T-cell (primary cell): ENCODE measurements at regions not wholly inside any gene's neighbourhood (a gene's known extent, or its start where the extent isn't known, plus 50 kb on each side); places are given as distances from the start of the nearest gene placed in this dataset.

Experiments
- ATAC-seq, 4 experiments: fragments of 200-7000 bp in 3 of 4; fragments of 150-1000 bp in 1 of 4; cut with Tn5 transposase; replicated peaks in 1 of 4; 1 replicate in 3 of 4; 2 replicates in 1 of 4; pipeline ENCODE4 v1.10.0; 2021; ENCODE audit warnings: moderate library complexity in 3 of 4, mild to moderate bottlenecking in 2 of 4, moderate number of reproducible peaks in 1 of 4
- CTCF ChIA-PET, 2 donors: fragments of 300-600 bp; sonication (Branson Sonifier 250); formaldehyde crosslinking; loops; one replicate each; lab custom pipeline; 2022; ENCODE audit warnings: antibody characterized with exemption in 2 of 2; lab: Charles Lee
- POLR2A ChIA-PET, 2 donors: fragments of 300-600 bp; sonication (Branson Sonifier 250); formaldehyde crosslinking; loops; one replicate each; lab custom pipeline; 2022; ENCODE audit warnings: antibody characterized with exemption in 2 of 2; lab: Charles Lee
- DNase-seq, 35 experiments: peaks; one replicate each; pipeline versions ENCODE4 v3.0.0 to v3.0.0-alpha.2; 2013 to 2023
- H3K27ac ChIP-seq: one replicate; pipeline ENCODE4 v1.5.1; 2013; ENCODE audit warnings: low read length
- H3K27me3 ChIP-seq, 2 experiments: replicated peaks in 1 of 2; 1 replicate in 1 of 2; 2 replicates in 1 of 2; pipeline versions ENCODE4 v1.6.1 to v1.7.0; 2013; ENCODE audit warnings: low read length in 1 of 2, mixed read lengths in 1 of 2; ENCODE audit not compliant: control insufficient read depth in 2 of 2, insufficient read depth in 2 of 2; ENCODE audit errors: extremely low read depth in 1 of 2
- H3K36me3 ChIP-seq, 2 donors: 1 replicate in 1 of 2; 2 replicates in 1 of 2; pipeline versions ENCODE4 v1.6.1 to v1.7.0; 2013; ENCODE audit warnings: low read length in 1 of 2; ENCODE audit not compliant: control insufficient read depth in 2 of 2, insufficient read depth in 1 of 2; ENCODE audit errors: extremely low read depth in 1 of 2
- H3K4me1 ChIP-seq, 2 experiments: 1 replicate in 1 of 2; 2 replicates in 1 of 2; pipeline versions ENCODE4 v1.6.1 to v1.7.0; 2013; ENCODE audit warnings: low read length in 2 of 2, mixed read lengths in 1 of 2; ENCODE audit not compliant: insufficient read depth in 2 of 2, control insufficient read depth in 1 of 2; ENCODE audit errors: extremely low read depth in 1 of 2
- H3K4me3 ChIP-seq, 2 donors: 1 replicate in 1 of 2; 2 replicates in 1 of 2; pipeline versions ENCODE4 v1.5.1 to v1.7.0; 2013; ENCODE audit warnings: mild to moderate bottlenecking in 2 of 2, low read length in 1 of 2, moderate library complexity in 1 of 2; ENCODE audit not compliant: control insufficient read depth in 1 of 2; ENCODE audit errors: extremely low read depth in 1 of 2
- H3K9me3 ChIP-seq: 2 replicates; pipeline ENCODE4 v1.7.0; 2013
- H3K27ac Mint-ChIP-seq, 2 donors: one replicate each; pipeline ENCODE4 v1.8.0; 2020 to 2021; ENCODE audit warnings: mild to moderate bottlenecking in 2 of 2, mixed read lengths in 2 of 2
- H3K27me3 Mint-ChIP-seq, 2 donors: one replicate each; pipeline ENCODE4 v1.8.0; 2021 to 2022; ENCODE audit warnings: mixed read lengths in 2 of 2
- H3K36me3 Mint-ChIP-seq: one replicate; pipeline ENCODE4 v1.8.0; 2021; ENCODE audit warnings: mixed read lengths
- H3K4me1 Mint-ChIP-seq, 3 donors: one replicate each; pipeline ENCODE4 v1.8.0; 2020 to 2022; ENCODE audit warnings: mixed read lengths in 3 of 3, mild to moderate bottlenecking in 1 of 3
- H3K4me3 Mint-ChIP-seq, 3 donors: one replicate each; pipeline ENCODE4 v1.8.0; 2020 to 2022; ENCODE audit warnings: mild to moderate bottlenecking in 3 of 3, mixed read lengths in 3 of 3, moderate library complexity in 3 of 3
- H3K9me3 Mint-ChIP-seq, 3 donors: one replicate each; pipeline ENCODE4 v1.8.0; 2020 to 2022; ENCODE audit warnings: mixed read lengths in 3 of 3
- WGBS: methylation state at CpG from one replicate; pipeline ENCODE4 v1.1.5; 2013; ENCODE audit warnings: missing lambda C conversion rate; ENCODE audit not compliant: insufficient coverage; 5-methylcytosine and 5-hydroxymethylcytosine counted together

- Mint-ChIP-seq H3K36me3 (no peaks in the 10 kb centered on the region), H3K27me3 (peaks cover 22 to 51% of the 10 kb centered on the region in 2 donors), H3K9me3 (no peaks in the 10 kb centered on the region), H3K4me3 (no peak overlapping the region), H3K4me1 (peaks cover 2 to 6% (median 5%) of the 10 kb centered on the region in 3 donors), H3K27ac (no peak overlapping the region)
- no peaks in the 10 kb centered on the region for H3K9me3 ChIP-seq
- peaks cover 0 to 85% of the 10 kb centered on the region in 2 experiments for H3K27me3 ChIP-seq
- no peak overlapping the region for H3K27ac ChIP-seq
- ATAC-seq (no peak), DNase-seq (no peak)
- H3K36me3 ChIP-seq, result no peaks in the 10 kb centered on the region
- POLR2A ChIA-PET, result no interaction called here
- H3K4me1 ChIP-seq, result peaks cover 0 to 7% of the 10 kb centered on the region in 2 experiments
- WGBS, result 65% methylated on average over 4 of the region's 6 CpGs
- CTCF ChIA-PET, result no interaction called here
- no peak overlapping the region for H3K4me3 ChIP-seq
Observed at GRCh38 chr20:62560162-62560561, 82.1 kb upstream of the SLCO4A1 start.

GRCh38 chr20:62561182-62561581 is 81.1 kb upstream of the SLCO4A1 start:
- WGBS, result 18% methylated on average over 13 of the region's 15 CpGs
- no peak for ATAC-seq
- Histone ChIP-seq H3K27me3 (peaks cover 0 to 85% of the 10 kb centered on the region in 2 experiments), H3K27ac (no peak overlapping the region), H3K9me3 (no peaks in the 10 kb centered on the region), H3K4me1 (peaks cover 0 to 7% of the 10 kb centered on the region in 2 experiments), H3K36me3 (no peaks in the 10 kb centered on the region), H3K4me3 (no peak overlapping the region)
- no peak overlapping the region for H3K4me3 Mint-ChIP-seq
- peak overlapping the region in 1 of 2 donors; percentile 11 for H3K27ac Mint-ChIP-seq
- no peak for DNase-seq
- peaks cover 18 to 48% of the 10 kb centered on the region in 2 donors for H3K27me3 Mint-ChIP-seq
- no peaks in the 10 kb centered on the region for H3K36me3 Mint-ChIP-seq
- ChIA-PET CTCF (no interaction called here), POLR2A (no interaction called here)
- peaks cover 2 to 6% (median 5%) of the 10 kb centered on the region in 3 donors for H3K4me1 Mint-ChIP-seq
- no peaks in the 10 kb centered on the region for H3K9me3 Mint-ChIP-seq

GRCh38 chr20:62561948-62562347 is 80.4 kb upstream of the SLCO4A1 start:
- Histone ChIP-seq H3K27me3 (peaks cover 0 to 83% of the 10 kb centered on the region in 2 experiments), H3K9me3 (no peaks in the 10 kb centered on the region), H3K4me3 (no peak overlapping the region), H3K36me3 (no peaks in the 10 kb centered on the region), H3K4me1 (peaks cover 0 to 7% of the 10 kb centered on the region in 2 experiments), H3K27ac (no peak overlapping the region)
- H3K27ac Mint-ChIP-seq, result no peak overlapping the region
- H3K4me3 Mint-ChIP-seq, result no peak overlapping the region
- ChIA-PET POLR2A (no interaction called here), CTCF (no interaction called here)
- H3K4me1 Mint-ChIP-seq, result peaks cover 2 to 6% (median 5%) of the 10 kb centered on the region in 3 donors
- H3K36me3 Mint-ChIP-seq, result no peaks in the 10 kb centered on the region
- H3K27me3 Mint-ChIP-seq, result peaks cover 18 to 42% of the 10 kb centered on the region in 2 donors
- DNase-seq, result no peak
- no peak for ATAC-seq
- H3K9me3 Mint-ChIP-seq, result no peaks in the 10 kb centered on the region
- WGBS, result 12% methylated on average over 16 of the region's 16 CpGs

GRCh38 chr20:62562831-62563230 is 79.5 kb upstream of the SLCO4A1 start:
- ATAC-seq (no peak), DNase-seq (no peak)
- no peak overlapping the region for H3K4me3 Mint-ChIP-seq
- H3K4me1 Mint-ChIP-seq, result peaks cover 2 to 6% (median 5%) of the 10 kb centered on the region in 3 donors
- ChIA-PET POLR2A (no interaction called here), CTCF (no interaction called here)
- peaks cover 0 to 7% of the 10 kb centered on the region in 2 experiments for H3K4me1 ChIP-seq
- H3K4me3 ChIP-seq, result no peak overlapping the region
- no peaks in the 10 kb centered on the region for H3K9me3 Mint-ChIP-seq
- WGBS, result 84% methylated on average over 16 of the region's 18 CpGs
- H3K27me3 Mint-ChIP-seq, result peaks cover 18 to 45% of the 10 kb centered on the region in 2 donors
- H3K27me3 ChIP-seq, result peaks cover 0 to 80% of the 10 kb centered on the region in 2 experiments
- H3K36me3 ChIP-seq, result no peaks in the 10 kb centered on the region
- no peak overlapping the region for H3K27ac ChIP-seq
- H3K36me3 Mint-ChIP-seq, result no peaks in the 10 kb centered on the region
- H3K27ac Mint-ChIP-seq, result no peak overlapping the region
- H3K9me3 ChIP-seq, result no peaks in the 10 kb centered on the region

- Histone ChIP-seq H3K4me1 (peaks cover 0 to 7% of the 10 kb centered on the region in 2 experiments), H3K27me3 (peaks cover 0 to 77% of the 10 kb centered on the region in 2 experiments), H3K4me3 (no peak overlapping the region), H3K9me3 (no peaks in the 10 kb centered on the region), H3K36me3 (no peaks in the 10 kb centered on the region), H3K27ac (no peak overlapping the region)
- Mint-ChIP-seq H3K36me3 (no peaks in the 10 kb centered on the region), H3K4me1 (peaks cover 2 to 6% (median 5%) of the 10 kb centered on the region in 3 donors), H3K27me3 (peaks cover 13 to 43% of the 10 kb centered on the region in 2 donors), H3K9me3 (no peaks in the 10 kb centered on the region), H3K27ac (no peak overlapping the region), H3K4me3 (no peak overlapping the region)
- POLR2A ChIA-PET, result interaction anchor here in 1 of 2 donors (0.6 kb wide), 1 partner anchor 501 kb away, joined by 3 read pairs; no protein-coding TSS in a partner anchor
- ATAC-seq, result no peak
- 81% methylated on average over 14 of the region's 15 CpGs for WGBS
- DNase-seq, result no peak
- CTCF ChIA-PET, result no interaction called here
Observed at GRCh38 chr20:62563561-62563960, 78.7 kb upstream of the SLCO4A1 start.

GRCh38 chr20:62564456-62565245 is 77.7 kb upstream of the SLCO4A1 start:
- Mint-ChIP-seq H3K36me3 (no peaks in the 10 kb centered on the region), H3K27me3 (peaks cover 14 to 46% of the 10 kb centered on the region in 2 donors), H3K27ac (no peak overlapping the region), H3K4me1 (peaks cover 2 to 6% (median 5%) of the 10 kb centered on the region in 3 donors), H3K4me3 (no peak overlapping the region), H3K9me3 (no peaks in the 10 kb centered on the region)
- Histone ChIP-seq H3K4me1 (peaks cover 0 to 7% of the 10 kb centered on the region in 2 experiments), H3K27ac (no peak overlapping the region), H3K9me3 (no peaks in the 10 kb centered on the region), H3K4me3 (no peak overlapping the region), H3K36me3 (no peaks in the 10 kb centered on the region), H3K27me3 (peaks cover 0 to 73% of the 10 kb centered on the region in 2 experiments)
- WGBS, result 88% methylated on average over 37 of the region's 42 CpGs
- DNase-seq (no peak), ATAC-seq (no peak)
- POLR2A ChIA-PET, result no interaction called here
- CTCF ChIA-PET, result no interaction called here
